HG02798 (cell line): ENCODE measurements at regions not wholly inside any gene's neighbourhood (a gene's known extent, or its start where the extent isn't known, plus 50 kb on each side); places are given as distances from the start of the nearest gene placed in this dataset.
"Not testable (repeated sequence)": the region's sequence is repeated elsewhere in the genome, so short reads cannot be mapped to it uniquely, and the experiment has no call there.

Source experiments
- ATAC-seq: cut with Tn5 transposase; IDR thresholded peaks from one replicate; pipeline ENCODE4 v1.9.1; 2021; ENCODE audit warnings: mild to moderate bottlenecking; ENCODE audit not compliant: unreplicated experiment, poor library complexity

DNA sequence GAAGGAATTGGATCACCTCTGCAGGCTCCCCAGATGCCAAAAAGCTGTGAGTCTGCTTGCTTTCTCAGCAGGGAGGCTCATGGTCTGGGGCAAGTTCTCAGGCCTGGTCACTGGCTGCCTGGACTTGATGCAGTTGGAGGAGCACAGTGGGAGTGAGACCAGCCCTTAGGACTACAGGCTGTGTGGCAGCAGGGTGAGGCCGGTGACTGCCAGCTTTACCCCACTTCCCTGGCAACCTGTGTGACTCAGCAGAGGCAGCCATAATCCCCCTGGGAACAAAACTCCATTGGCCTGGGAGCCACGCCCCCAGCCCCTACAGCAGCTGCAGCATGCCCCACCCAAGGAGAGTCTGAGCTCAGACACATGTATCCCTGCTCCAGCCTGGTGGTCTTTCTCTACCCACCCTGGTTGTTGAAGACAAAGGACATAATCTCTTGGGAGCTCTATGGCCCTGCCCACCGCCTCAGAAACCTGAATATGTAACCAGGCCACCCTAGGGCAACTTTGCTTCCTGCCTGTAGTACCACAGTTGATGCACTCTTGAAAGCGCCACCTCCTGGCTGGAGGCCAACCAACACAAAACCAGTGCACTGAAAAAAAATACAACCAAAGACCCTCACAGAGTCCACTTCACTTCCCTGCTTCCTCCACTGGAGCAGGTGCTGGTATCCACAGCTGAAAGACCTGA is 106.8 kb upstream of the SPATS2L start:
- ATAC-seq, result no peak

DNA sequence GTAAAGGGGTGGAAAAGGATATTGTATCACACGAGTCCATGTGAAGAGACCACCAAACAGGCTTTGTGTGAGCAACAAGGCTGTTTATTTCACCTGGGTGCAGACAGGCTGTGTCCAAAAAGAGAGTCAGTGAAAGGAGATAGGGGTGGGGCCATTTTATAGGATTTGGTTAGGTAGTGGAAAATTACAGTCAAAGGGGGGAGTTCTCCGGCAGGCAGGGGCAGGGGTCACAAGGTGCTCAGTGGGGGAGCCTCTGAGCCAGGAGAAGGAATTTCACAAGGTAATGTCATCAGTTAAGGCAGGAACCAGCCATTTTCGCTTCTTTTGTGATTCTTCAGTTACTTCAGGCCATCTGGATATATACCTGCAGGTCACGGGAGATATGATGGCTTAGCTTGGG is 104.7 kb upstream of the SPATS2L start:
- not testable (repeated sequence) for ATAC-seq

DNA sequence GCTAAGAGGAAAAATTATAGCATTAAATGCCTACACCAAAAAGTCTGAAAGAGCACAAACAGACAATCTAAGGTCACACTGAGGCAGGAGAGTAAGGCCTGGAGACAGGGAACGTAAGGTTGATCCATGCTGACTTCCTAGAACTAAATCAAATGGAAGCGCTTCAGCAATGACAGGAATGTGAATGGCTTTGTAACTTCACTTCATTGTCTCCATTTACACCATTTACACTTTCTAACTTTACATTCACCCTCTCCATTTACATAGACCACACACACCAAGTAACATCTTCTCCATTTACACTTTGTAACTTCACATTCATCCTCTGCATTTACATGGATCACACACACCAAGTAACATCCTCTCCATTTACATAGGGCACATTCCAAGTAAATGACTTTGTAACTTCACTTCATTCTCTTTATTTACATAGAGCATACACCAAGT is 103.1 kb upstream of the SPATS2L start:
- ATAC-seq, result no peak

DNA sequence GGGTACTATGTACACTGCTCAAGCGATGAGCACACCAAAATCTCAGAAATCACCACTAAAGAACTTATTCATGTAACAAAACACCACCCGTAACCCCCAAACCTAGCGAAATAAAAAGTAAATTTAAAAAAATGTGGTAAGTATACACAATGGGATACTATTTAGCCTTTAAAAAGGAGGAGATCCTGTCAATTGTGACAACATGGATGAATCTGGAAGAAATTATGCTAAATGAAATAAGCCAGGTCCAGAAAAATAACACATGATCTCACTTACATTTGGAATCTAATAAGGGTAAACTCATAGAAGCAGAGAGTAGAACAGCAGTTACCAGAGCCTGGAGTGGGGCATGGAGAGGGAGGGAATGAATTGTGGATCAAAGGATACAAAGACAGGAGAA is 98.5 kb upstream of the SPATS2L start:
- no peak for ATAC-seq

DNA sequence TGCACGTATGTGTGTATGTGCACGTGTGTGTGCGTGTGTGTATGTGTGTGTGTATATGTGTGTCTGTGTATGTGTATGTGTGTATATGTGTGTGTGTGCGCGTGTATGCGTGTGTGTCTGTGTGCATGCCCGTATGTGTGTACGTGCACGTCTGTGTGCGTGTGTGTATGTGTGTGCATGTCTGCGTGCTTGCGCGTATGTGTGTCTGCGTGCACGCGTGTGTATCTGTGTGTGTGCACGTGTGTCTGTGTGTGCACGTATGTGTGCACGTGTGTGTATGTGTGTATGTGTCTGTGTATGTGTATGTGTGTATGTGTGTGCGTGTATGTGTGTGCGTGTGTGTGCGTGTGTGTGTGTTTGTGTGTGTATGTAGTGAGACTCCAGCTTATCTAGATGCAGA is 97.5 kb upstream of the SPATS2L start:
- ATAC-seq, result no peak

DNA sequence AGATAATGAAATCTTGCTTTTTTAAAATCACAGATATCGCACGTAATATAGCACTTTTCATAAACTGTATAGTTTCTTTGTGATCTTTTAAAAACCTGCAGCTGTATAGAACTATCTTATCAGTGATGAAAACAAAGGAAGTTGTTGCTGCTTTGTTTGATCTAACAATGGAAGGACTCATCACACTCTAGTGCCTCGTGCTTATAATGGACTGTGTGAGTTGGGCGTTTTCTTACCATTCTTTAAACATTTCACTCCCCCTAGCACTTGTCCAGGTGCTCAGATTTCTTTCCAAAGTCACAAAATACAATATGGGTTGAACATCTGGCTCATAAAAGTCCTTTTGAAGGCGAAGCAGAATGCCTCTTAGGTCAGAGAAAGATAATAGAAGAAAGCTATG is 94.8 kb upstream of the SPATS2L start:
- no peak for ATAC-seq

DNA sequence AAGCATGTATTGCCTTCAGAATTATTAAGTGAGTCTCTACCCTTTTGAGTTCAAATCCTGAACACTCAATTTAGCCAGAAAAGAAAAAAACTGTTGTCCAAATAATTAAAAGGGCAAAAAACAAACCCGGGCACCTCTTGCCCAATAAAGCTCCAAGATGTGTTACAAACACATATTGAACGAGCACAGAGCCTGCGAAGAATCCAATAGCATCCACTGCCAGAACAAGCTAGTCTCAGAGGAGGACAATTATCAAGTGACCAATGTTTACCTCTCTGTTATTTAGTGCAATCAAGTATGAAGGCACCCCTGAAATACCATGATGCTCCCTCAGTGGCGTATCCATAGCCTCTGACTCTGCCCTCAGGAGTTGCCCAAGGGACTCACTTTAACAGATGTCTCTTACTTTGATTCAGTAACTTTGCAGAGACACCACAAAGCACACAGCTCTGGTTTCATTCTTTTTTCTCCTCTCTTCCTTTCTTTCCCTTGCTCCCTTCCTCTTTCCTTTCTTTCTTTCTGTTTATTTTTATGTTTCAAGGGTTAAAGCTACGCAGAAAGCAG is 93.5 kb upstream of the SPATS2L start:
- ATAC-seq, result no peak

DNA sequence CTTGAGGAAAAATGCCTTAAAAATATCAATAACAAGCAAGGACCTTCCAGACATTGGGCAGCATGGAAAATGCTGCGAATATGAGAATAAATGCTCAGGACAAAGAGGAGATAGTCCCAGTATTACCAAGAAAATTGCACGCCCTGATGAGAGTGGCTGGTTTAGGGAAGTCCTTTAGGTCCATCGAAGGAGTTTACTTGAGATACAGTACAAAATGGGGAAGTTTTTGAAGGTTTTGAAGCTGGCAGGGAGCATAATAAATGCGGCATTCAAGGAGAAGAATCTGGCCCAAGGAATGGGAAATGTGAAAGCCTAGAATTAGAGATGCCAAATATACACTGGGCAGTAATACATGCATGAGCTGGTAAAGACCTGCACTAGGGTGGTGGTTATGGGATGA is 90.2 kb upstream of the SPATS2L start:
- ATAC-seq, result no peak

DNA sequence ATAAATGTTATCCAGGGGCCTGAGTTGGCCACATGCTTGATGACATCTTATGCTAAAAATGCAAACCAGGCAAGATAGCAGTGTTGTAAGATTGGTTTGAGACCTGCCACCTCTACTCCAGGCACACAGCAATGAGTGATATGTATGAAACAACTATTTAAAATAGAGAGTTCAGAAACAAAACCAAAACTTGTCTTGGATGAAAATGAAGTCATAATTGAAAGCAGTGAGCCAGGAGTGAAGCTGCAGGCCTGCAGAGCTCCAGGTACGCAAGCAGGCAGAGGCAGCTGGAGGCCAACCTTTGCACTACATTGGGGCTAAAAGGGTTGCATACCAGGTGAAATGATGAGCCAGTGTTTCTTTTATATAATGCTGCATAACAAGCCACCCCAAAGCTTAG is 89.2 kb upstream of the SPATS2L start:
- ATAC-seq, result peak; percentile 47

DNA sequence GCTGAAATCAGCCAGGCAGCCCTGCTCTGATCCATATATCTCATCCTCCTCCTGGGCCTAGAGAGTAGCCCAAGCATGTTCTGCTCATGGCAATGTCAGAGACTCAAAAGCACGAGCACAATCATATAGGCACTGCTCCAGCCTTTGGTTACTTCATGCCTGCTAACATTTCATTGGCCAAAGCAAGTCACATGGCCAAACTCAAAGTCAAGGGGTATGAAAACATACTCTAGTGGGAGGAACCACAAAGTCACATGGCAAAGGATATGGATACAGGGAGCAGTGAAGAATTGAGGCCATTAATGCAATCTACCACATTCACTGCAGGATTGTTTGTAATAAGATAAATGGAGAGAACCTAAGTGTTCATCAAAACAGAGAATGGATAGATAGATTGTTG is 87.8 kb upstream of the SPATS2L start:
- ATAC-seq, result no peak

DNA sequence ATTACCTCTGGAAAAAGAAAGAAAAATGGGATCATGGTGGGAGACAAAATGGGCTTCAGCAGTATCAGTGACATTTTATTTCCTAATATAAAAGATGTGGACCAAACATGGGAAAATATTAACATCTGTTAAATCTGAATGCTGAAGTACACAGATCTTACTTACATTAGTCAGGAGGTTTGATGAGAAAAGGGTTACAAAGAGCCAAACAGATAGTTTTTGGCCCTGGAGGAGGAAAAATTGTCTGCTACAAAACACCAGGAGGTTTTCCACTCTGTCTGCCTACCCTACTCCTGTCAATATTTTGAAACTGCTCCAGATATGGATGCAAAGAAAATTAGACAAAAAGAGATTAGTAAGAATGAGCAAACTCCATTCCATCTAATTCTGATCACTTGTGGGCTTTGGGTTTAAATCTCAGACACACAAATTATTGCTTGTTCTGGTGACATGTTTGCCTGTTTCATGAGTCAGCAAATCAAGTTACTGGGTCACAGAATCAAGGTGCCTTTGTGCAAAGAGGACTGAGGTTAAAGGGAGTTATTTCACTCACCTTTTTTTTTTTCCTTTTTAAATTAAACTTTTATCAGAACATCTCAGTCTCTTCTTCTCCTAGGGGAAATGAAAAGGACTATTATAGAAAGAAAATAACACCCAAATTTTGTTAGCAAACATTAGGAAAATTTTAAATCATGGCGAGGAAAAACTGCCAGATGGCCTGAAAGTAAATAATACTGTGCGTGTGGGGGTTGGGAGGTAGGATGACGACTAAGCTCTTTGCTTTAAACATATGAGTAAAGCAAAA is 87.0 kb upstream of the SPATS2L start:
- no peak for ATAC-seq

DNA sequence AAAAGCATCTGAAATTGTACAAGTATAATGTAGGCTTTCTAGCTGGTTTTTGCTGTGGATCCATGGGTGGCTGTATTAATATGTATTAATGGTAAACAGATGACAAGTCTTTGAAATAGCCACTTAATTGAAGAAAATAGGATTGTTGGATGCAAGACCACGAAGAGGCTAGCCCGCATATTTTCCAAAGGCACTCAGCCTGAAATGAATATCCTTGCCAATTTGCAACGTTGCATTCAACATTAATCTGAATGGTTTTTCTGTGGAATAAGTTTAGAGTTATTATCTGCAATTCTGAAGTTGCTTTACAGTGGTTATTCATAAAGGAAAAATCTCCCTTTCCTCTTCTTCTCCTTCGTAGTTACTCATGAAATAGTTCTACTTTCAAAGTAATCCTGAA is 86.2 kb upstream of the SPATS2L start:
- no peak for ATAC-seq

DNA sequence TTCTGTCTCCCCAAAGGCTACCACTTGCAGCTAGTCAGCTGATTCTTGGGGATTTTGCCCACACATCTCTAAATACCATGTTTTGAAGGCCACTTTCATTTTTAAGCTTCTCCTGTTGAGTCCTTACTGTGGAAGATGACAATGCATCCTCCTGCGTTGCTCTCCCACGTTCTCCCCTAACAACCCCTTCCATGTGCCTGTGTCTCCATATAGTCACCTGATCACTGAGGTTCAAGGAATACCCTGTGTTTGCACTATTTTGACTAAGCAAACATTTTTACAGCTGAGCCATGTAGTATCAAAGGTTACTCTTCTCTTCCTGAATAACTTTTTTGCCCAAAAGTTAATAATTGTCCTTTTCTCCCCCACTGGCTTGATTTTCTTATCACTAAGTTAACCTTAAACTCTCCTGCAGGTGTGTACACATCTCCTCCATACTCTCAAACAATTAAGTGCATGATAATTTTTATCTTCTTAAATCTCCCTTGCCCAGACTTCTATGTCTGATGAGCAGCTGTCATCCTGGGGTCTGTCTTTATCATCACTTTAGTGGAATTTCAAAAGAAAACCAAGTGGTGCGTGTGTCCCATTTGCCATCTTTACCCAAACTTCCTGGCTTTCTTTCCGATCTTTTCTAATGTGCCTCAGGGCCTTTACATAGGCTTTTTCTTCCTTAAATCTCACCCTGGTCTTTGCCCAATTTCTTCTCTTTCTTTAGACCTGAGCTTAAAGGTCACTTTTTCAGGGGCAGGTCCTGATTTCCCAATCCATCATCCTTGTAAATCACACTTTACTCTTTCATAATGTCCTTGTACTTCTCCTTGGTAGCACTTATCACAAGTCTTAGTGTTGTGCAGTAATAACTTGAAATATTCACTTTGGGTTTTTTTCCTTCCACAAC is 85.2 kb upstream of the SPATS2L start:
- no peak for ATAC-seq

DNA sequence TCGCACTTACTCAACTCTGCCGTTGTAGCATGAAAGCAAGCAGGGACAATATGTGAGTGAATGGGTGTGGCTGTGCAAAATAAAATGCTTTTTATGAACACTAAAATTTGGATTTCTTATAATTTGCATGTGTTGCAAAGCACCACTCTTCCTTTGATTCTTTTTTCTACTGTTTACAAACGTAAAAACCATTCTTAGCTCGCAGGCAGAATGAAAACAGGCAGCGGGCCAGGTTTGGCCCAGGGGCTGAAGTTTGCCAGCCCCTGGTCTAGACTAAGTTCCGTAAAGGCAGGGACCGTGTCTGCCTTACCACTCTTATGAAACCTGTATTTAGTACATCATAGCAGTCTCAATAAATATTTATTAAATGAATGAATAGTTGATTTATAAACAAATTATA is 83.7 kb upstream of the SPATS2L start:
- no peak for ATAC-seq

DNA sequence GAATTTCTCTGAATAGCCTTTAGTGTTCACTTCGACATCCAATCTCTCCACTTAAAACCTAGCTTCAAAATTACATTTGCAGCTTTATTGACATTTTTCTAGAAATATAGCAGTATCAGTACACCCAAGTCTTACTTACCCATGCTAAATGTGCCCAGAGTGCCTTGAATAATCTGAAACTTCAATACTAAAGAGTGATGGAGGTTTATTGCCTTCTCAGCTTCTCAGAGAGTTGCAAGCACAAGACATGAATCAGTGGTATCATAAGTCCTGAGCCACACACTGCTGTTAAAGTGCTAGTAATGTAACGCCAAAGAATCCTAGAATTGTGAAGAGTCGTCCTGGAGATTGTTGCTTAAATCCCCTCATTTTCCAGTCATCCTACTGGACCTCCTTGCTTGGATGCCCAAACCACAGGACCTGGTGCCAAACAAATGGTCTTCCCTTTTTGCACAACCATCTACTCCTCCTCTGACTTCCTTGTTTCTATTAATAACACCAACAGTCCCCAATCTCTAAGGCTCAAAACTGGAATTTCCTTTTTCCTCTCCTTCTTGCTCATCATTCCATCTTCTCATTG is 83.2 kb upstream of the SPATS2L start:
- ATAC-seq, result no peak

DNA sequence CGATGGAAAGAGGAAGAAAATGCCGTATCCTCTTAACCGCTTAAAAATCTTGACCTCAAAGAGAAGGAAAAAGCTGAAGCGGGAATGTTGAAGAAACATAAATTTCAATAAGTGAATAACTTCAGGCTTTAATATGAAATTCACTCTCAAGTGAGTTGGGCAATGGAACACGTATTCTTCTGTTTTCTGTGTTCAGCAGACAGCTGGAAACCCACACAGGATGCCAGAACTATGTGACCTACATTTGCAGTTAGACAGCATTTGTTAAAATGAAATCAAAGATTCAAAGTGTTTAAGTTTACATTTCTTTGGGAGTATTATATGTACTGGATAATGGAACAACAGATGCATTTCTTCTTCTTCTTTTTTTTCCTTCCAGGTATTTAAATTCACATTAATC is 80.5 kb upstream of the SPATS2L start:
- ATAC-seq, result no peak

DNA sequence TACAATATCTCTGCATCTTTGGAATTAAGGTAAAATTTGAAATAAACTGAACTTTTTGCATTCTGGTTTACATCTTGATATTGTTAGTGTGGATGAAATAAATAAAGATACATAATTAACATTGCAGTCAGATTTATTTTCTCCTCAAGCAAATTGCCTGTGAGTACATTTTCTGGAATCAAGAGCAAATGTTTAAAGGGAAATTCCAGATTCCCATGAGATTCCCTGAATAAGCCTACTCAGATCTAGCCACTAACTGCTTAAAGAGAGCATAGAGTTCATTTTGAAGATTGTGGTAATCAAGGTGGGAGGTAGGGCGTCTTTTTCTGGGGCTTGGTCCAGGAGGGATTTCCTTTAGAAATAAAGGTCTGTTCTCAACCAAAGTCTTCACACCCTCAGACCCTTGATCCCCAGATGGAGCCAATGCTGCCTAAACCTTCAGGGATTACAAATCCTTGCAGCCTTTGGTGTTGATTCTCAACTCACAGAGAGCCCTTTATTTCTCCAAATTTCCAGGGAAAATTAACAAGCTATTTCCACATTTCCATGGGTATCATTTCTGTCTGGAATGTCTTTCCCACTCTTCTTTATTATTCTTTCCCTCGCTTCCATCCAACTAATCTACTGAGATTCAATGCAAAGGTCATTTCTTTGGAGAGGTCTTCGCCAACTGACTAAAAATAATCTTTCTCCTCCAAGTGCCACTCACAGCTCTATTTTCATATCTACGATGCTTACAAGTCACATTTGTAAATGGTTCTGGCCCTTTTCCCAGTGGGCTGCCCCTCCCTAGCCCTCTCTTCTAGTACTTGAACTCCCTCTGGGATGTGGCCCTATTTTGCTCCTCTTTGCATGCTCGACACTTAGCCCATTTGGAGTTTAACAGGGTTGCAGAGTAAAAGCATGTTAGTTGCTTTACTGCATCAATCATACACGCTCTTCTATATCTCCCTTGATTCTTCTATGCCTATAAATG is 79.8 kb upstream of the SPATS2L start:
- ATAC-seq, result no peak

DNA sequence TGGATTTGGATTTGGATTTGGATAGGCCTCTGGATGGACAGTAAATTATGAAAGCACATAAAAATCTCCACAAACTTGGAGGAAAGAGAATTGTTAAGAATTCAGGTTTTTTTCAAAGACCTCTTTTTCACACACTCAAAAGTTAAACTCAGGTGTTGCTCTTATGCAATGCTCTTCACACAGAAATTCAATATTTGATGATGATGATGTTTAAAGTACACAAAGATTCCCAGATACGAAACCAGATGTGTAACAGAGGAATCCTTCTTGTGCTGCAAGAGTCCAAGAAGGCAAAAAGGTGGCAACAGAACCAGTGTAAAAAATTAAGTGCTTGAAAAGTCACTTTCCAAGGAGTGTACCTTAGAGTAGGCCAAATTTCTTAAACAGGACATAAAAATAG is 75.8 kb upstream of the SPATS2L start:
- no peak for ATAC-seq

DNA sequence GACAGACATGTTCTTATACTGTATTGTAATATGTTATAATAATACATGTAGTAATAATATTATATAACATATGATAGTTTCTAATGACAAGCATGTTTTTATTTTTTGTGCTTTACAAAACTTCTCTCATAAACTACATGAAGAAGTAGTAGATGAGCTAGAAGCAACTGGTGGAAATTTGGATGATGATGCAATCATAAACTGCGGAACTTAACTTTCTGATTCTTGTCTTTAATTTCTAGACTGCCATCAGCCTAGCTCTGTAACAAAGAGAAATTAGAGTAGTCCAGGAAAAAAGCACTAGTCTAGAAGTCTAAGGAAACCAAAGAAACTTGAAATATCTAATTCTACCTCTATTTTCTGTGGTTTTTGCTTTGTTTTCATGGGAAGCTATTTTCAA is 71.0 kb upstream of the SPATS2L start:
- no peak for ATAC-seq
